GM03348 (cell line): ENCODE measurements at regions not wholly inside any gene's neighbourhood (a gene's known extent, or its start where the extent isn't known, plus 50 kb on each side); places are given as distances from the start of the nearest gene placed in this dataset.
A peak's percentile ranks its signal among the peaks of the same experiment; 100 is the strongest.
"Not testable (repeated sequence)": the region's sequence is repeated elsewhere in the genome, so short reads cannot be mapped to it uniquely, and the experiment has no call there.

Experiments
- DNase-seq: peaks from one replicate; pipeline ENCODE4 v3.0.0; 2012; ENCODE audit warnings: low spot score

- no peak for DNase-seq
Observed at GRCh38 chr13:58994777-58995176, 1169.0 kb downstream of the DIAPH3 start.

- no peak for DNase-seq
Observed at GRCh38 chr13:58998716-58999115, 1165.0 kb downstream of the DIAPH3 start.

GRCh38 chr13:58999851-59000250, 1163.9 kb downstream of the DIAPH3 start:
- DNase-seq, result no peak

- no peak for DNase-seq
Observed at GRCh38 chr13:59000770-59001169, 1163.0 kb downstream of the DIAPH3 start.

GRCh38 chr13:59012731-59013130, 1151.0 kb downstream of the DIAPH3 start:
- no peak for DNase-seq

GRCh38 chr13:59016250-59016649, 1147.5 kb downstream of the DIAPH3 start:
- DNase-seq, result no peak

- no peak for DNase-seq
Observed at GRCh38 chr13:59024434-59024833, 1139.3 kb downstream of the DIAPH3 start.

- no peak for DNase-seq
Observed at GRCh38 chr13:59034198-59034597, 1129.5 kb downstream of the DIAPH3 start.

- DNase-seq, result no peak
Observed at GRCh38 chr13:59038824-59039223, 1124.9 kb downstream of the DIAPH3 start.

GRCh38 chr13:59043016-59043415, 1120.7 kb downstream of the DIAPH3 start:
- no peak for DNase-seq

GRCh38 chr13:59047546-59047945, 1116.2 kb downstream of the DIAPH3 start:
- DNase-seq, result no peak

GRCh38 chr13:59061621-59062020, 1102.1 kb downstream of the DIAPH3 start:
- no peak for DNase-seq

- DNase-seq, result no peak
Observed at GRCh38 chr13:59064042-59064441, 1099.7 kb downstream of the DIAPH3 start.

- not testable (repeated sequence) for DNase-seq
Observed at GRCh38 chr13:59076386-59076785, 1087.3 kb downstream of the DIAPH3 start.

GRCh38 chr13:59086147-59086546, 1077.6 kb downstream of the DIAPH3 start:
- no peak for DNase-seq

- DNase-seq, result no peak
Observed at GRCh38 chr13:59088716-59089115, 1075.0 kb downstream of the DIAPH3 start.

- DNase-seq, result no peak
Observed at GRCh38 chr13:59094181-59094580, 1069.5 kb downstream of the DIAPH3 start.

GRCh38 chr13:59099182-59099974, 1064.3 kb downstream of the DIAPH3 start:
- no peak for DNase-seq

GRCh38 chr13:59103004-59103768, 1060.5 kb downstream of the DIAPH3 start:
- DNase-seq, result no peak

GRCh38 chr13:59111751-59112171, 1052.0 kb downstream of the DIAPH3 start:
- DNase-seq, result peak; percentile 5

GRCh38 chr13:59112221-59112718, 1051.5 kb downstream of the DIAPH3 start:
- peak; percentile 26 for DNase-seq

GRCh38 chr13:59119475-59119874, 1044.3 kb downstream of the DIAPH3 start:
- DNase-seq, result no peak

- DNase-seq, result no peak
Observed at GRCh38 chr13:59120297-59120843, 1043.4 kb downstream of the DIAPH3 start.
